MM.1S (cell line): ENCODE measurements at regions not wholly inside any gene's neighbourhood (a gene's known extent, or its start where the extent isn't known, plus 50 kb on each side); places are given as distances from the start of the nearest gene placed in this dataset.

Source experiments
- DNase-seq: peaks from one replicate; pipeline ENCODE4 v3.0.0-alpha.2; 2015
- H2AFZ ChIP-seq: fragments of 300-600 bp; sonication (generic); 2 replicates; pipeline ENCODE4 v1.6.0; 2016; ENCODE audit warnings: antibody characterized with exemption, low read length
- H3F3A ChIP-seq: fragments of 300-600 bp; sonication (generic); 2 replicates; pipeline ENCODE4 v1.6.1; 2016; ENCODE audit warnings: mild to moderate bottlenecking, antibody characterized with exemption, low read length, moderate library complexity, mixed read lengths; ENCODE audit not compliant: insufficient read depth
- H3K27ac ChIP-seq: fragments of 300-600 bp; sonication (generic); 2 replicates; pipeline ENCODE4 v1.5.1; 2016; ENCODE audit warnings: mild to moderate bottlenecking, low read length
- H3K27me3 ChIP-seq: fragments of 300-600 bp; sonication (generic); replicated peaks from 2 replicates; pipeline ENCODE4 v1.6.0; 2016; ENCODE audit warnings: low read length; ENCODE audit not compliant: insufficient read depth
- H3K36me3 ChIP-seq: fragments of 300-600 bp; sonication (generic); replicated peaks from 2 replicates; pipeline ENCODE4 v1.6.1; 2016; ENCODE audit warnings: mild to moderate bottlenecking, low read length, mixed read lengths; ENCODE audit not compliant: insufficient read depth
- H3K4me1 ChIP-seq: fragments of 300-600 bp; sonication (generic); 2 replicates; pipeline ENCODE4 v1.6.1; 2016; ENCODE audit warnings: low read length, mixed read lengths
- H3K4me2 ChIP-seq: fragments of 300-600 bp; sonication (generic); 2 replicates; pipeline ENCODE4 v1.6.0; 2016; ENCODE audit warnings: low read depth, low read length
- H3K4me3 ChIP-seq: fragments of 300-600 bp; sonication (generic); 2 replicates; pipeline ENCODE4 v1.5.1; 2016; ENCODE audit warnings: low read length, mixed read lengths
- H3K79me2 ChIP-seq: fragments of 300-600 bp; sonication (generic); 2 replicates; pipeline ENCODE4 v1.6.1; 2016; ENCODE audit warnings: mixed run types, low read length, mixed read lengths
- H3K9ac ChIP-seq: fragments of 300-600 bp; sonication (generic); 2 replicates; pipeline ENCODE4 v1.6.1; 2016; ENCODE audit warnings: low read length, mixed read lengths
- H3K9me2 ChIP-seq: fragments of 300-600 bp; sonication (generic); replicated peaks from 2 replicates; pipeline ENCODE4 v1.6.1; 2016; ENCODE audit warnings: mild to moderate bottlenecking, low read length, mixed read lengths; ENCODE audit not compliant: insufficient read depth
- H3K9me3 ChIP-seq: fragments of 300-600 bp; sonication (generic); replicated peaks from 2 replicates; pipeline ENCODE4 v1.6.1; 2016; ENCODE audit warnings: mild to moderate bottlenecking, low read length, mixed read lengths; ENCODE audit not compliant: insufficient read depth
- H4K20me1 ChIP-seq: fragments of 300-600 bp; sonication (generic); 2 replicates; pipeline ENCODE4 v1.6.1; 2016; ENCODE audit warnings: mild to moderate bottlenecking, low read length, moderate library complexity, mixed read lengths; ENCODE audit not compliant: insufficient read depth
- EZH2 ChIP-seq: fragments of 300-600 bp; sonication (generic); optimal IDR thresholded peaks from 2 replicates; pipeline ENCODE3; 2017; ENCODE audit warnings: low read depth, mild to moderate bottlenecking, antibody characterized with exemption, low read length, mixed read lengths
- EZH2phosphoT487 ChIP-seq: fragments of 300-600 bp; sonication (generic); IDR thresholded peaks from 2 replicates; pipeline ENCODE4 v1.6.1; 2018; ENCODE audit warnings: antibody characterized with exemption, low read length
- TF ChIP-seq, protein P1 (sequence below): fragments of 300-600 bp; sonication (generic); IDR thresholded peaks from 2 replicates; pipeline ENCODE4 v1.5.1; 2016; ENCODE audit warnings: antibody characterized with exemption, low read length, mixed read lengths

DNA sequence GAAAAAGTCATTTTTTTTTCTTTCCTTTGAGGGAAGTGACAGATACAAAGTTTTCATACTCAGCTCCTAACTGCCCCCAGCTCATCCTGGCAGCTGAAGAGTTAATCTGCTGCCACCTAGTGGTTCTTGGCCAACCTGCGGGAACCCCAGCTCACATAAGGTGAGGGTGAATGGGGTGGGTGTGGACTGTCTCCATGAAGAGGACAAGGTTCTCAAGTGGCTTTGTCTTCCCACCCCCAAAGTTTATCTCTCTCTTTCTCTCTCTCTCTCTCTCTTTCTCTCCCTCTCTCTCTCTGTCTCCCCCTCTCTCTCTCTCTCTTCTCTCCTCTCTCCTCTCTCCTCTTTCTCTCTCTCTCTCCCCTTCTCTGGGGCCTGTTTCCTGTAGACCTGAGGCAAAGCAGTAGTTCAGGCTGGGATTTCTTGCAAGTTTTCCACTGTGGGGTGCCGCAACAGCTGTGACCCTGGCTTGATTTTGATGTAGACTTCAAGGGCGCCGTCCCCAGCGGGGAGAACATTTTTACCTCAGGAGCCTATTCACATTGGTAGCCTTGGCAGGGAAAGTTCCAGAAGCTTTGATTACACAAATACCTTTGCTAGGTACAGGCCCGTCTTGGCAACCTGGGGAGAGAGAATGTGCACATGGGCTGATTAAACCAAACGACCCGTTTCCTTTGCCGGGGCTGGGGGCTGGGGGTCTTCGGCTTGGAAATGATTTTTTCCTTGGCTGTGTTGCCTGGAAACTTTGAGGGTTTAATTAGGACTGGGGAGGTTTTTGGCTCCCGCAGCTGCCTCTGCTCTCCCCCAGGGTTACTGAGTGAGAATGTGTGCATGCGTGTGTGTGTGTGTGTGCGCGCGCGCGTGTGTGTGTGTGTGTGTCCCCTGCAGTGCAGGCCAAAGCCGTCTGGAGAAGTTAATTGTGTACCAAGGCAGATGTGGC lies 135.9 kb downstream of the TM2D1 start:
- DNase-seq = peak; percentile 73
- H3K79me2 ChIP-seq = no peaks in the 10 kb centered on the region
- H3K9me2 ChIP-seq = no peaks in the 10 kb centered on the region
- H3F3A ChIP-seq = no peaks in the 10 kb centered on the region
- no peak overlapping the region for H3K4me3 ChIP-seq
- no peaks in the 10 kb centered on the region for H3K9me3 ChIP-seq
- no peaks in the 10 kb centered on the region for H4K20me1 ChIP-seq
- H3K27me3 ChIP-seq = no peaks in the 10 kb centered on the region
- TF ChIP-seq, protein P1, sequence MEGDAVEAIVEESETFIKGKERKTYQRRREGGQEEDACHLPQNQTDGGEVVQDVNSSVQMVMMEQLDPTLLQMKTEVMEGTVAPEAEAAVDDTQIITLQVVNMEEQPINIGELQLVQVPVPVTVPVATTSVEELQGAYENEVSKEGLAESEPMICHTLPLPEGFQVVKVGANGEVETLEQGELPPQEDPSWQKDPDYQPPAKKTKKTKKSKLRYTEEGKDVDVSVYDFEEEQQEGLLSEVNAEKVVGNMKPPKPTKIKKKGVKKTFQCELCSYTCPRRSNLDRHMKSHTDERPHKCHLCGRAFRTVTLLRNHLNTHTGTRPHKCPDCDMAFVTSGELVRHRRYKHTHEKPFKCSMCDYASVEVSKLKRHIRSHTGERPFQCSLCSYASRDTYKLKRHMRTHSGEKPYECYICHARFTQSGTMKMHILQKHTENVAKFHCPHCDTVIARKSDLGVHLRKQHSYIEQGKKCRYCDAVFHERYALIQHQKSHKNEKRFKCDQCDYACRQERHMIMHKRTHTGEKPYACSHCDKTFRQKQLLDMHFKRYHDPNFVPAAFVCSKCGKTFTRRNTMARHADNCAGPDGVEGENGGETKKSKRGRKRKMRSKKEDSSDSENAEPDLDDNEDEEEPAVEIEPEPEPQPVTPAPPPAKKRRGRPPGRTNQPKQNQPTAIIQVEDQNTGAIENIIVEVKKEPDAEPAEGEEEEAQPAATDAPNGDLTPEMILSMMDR = peak; percentile 92
- no peak for TF ChIP-seq EZH2
- no peak overlapping the region for H3K9ac ChIP-seq
- no peaks in the 10 kb centered on the region for H3K4me1 ChIP-seq
- H2AFZ ChIP-seq = no peak overlapping the region
- no peak overlapping the region for H3K27ac ChIP-seq
- H3K36me3 ChIP-seq = no peaks in the 10 kb centered on the region
- H3K4me2 ChIP-seq = no peak overlapping the region

DNA sequence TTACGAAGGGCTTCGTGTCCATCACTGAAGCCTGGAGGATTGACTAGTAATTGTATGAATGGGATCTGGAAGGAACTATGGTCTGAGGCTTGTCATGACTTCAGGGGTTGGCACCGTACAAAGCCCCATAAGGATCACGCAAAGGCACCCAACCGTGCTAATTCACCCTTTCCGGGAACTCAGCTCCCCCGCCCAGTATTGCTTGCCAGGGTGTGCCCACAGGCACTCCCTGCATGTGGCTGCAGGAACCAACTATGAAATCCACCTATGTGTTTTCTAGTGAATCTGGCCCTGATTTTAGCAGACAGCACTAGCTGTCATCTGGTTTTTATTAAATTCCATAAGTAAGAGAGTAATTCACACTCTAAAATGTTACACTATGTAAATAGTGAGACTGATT lies 139.2 kb downstream of the TM2D1 start:
- H2AFZ ChIP-seq = no peak overlapping the region
- no peak overlapping the region for H3K9ac ChIP-seq
- no peak for DNase-seq

DNA sequence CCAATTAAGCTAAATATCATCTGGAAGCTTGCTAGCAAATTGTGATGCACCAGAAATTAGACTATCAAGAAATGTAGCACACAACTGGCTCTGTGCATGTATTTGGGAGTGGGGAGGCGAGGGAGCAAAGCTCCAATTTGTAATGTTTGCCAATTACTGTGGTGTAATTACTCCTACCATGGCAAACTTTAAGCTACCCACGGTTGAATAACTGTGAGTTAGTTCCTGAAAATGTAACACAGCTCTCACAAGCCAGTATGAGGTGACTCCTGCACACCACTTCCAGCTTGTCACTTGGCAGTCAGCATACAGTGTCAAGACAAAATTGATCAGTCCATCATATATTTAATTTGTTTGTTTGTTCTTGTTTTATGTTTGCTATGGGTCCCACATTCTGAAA lies 141.2 kb downstream of the TM2D1 start:
- H3K4me1 ChIP-seq = no peaks in the 10 kb centered on the region
- TF ChIP-seq, protein P1 = no peak
- no peak for TF ChIP-seq EZH2
- TF ChIP-seq EZH2phosphoT487 = no peak
- no peaks in the 10 kb centered on the region for H4K20me1 ChIP-seq
- H3K9me2 ChIP-seq = no peaks in the 10 kb centered on the region
- no peak overlapping the region for H3K27ac ChIP-seq
- H3K27me3 ChIP-seq = no peaks in the 10 kb centered on the region
- H3K4me3 ChIP-seq = no peak overlapping the region
- H3K79me2 ChIP-seq = no peaks in the 10 kb centered on the region
- H3K4me2 ChIP-seq = no peak overlapping the region
- no peak overlapping the region for H3K9ac ChIP-seq
- DNase-seq = no peak
- H3F3A ChIP-seq = no peaks in the 10 kb centered on the region
- H2AFZ ChIP-seq = no peak overlapping the region
- no peaks in the 10 kb centered on the region for H3K36me3 ChIP-seq
- no peaks in the 10 kb centered on the region for H3K9me3 ChIP-seq

More for the DNA sequence above, 139.2 kb downstream of the TM2D1 start:
- Histone ChIP-seq H3K4me1 (no peaks in the 10 kb centered on the region), H3K27me3 (no peaks in the 10 kb centered on the region), H3K4me2 (no peak overlapping the region), H4K20me1 (no peaks in the 10 kb centered on the region), H3K9me2 (no peaks in the 10 kb centered on the region), H3K4me3 (no peak overlapping the region), H3K27ac (no peak overlapping the region), H3K79me2 (no peaks in the 10 kb centered on the region), H3K36me3 (no peaks in the 10 kb centered on the region), H3K9me3 (no peaks in the 10 kb centered on the region), H3F3A (no peaks in the 10 kb centered on the region)
- no peak for TF ChIP-seq EZH2phosphoT487
- TF ChIP-seq EZH2 = no peak
- TF ChIP-seq, protein P1 = no peak
